ENCODE measurements at regions not wholly inside any gene's neighbourhood (a gene's known extent, or its start where the extent isn't known, plus 50 kb on each side); places are given as distances from the start of the nearest gene placed in this dataset.

GRCh38 chr14:42229294-42229693, 622.6 kb downstream of the LRFN5 start:
- in situ Hi-C loops (cut with HindIII; ENCODE audit: extremely low pct_ligation_motif_present, low pct_unique_long_range_greater_than_20kb): no loop called here
- ChIA-PET CTCF (ENCODE audit: low intra/inter-chr PET ratio, low total read pairs) (no interaction called here), POLR2A (no interaction called here)
- no peak overlapping the region for H3K4me3 ChIP-seq (replicated peaks in 1 of 3; ENCODE audit: insufficient read depth in 1 of 3, low read depth in 2 of 3, low read length in 3 of 3)
- H3K9me3 ChIP-seq (ENCODE audit: low read length): peaks cover 86% of the 10 kb centered on the region
- no peak overlapping the region for H2AFZ ChIP-seq (ENCODE audit: low read length)
- no peak overlapping the region for H3K4me2 ChIP-seq (ENCODE audit: low read depth, low read length)
- no peak for TF ChIP-seq IRX3 (CRISPR knock-in tag; IDR thresholded peaks at IDR 0.05; ENCODE audit: borderline replicate concordance, low read depth)
- no peak for TF ChIP-seq PAX8 (CRISPR knock-in tag; IDR thresholded peaks at IDR 0.05; ENCODE audit: borderline replicate concordance)
- TF ChIP-seq ELF3 (CRISPR knock-in tag; IDR thresholded peaks at IDR 0.05): no peak
- TF ChIP-seq ZNF672 (CRISPR knock-in tag; IDR thresholded peaks at IDR 0.05): no peak
- no peak for TF ChIP-seq HOXD1 (CRISPR knock-in tag; IDR thresholded peaks at IDR 0.05)
- TF ChIP-seq NFE2L1 (CRISPR knock-in tag; IDR thresholded peaks at IDR 0.05; ENCODE audit: borderline replicate concordance): no peak
- TF ChIP-seq, protein P1, sequence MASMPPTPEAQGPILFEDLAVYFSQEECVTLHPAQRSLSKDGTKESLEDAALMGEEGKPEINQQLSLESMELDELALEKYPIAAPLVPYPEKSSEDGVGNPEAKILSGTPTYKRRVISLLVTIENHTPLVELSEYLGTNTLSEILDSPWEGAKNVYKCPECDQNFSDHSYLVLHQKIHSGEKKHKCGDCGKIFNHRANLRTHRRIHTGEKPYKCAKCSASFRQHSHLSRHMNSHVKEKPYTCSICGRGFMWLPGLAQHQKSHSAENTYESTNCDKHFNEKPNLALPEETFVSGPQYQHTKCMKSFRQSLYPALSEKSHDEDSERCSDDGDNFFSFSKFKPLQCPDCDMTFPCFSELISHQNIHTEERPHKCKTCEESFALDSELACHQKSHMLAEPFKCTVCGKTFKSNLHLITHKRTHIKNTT (CRISPR knock-in tag; IDR thresholded peaks at IDR 0.05): no peak
- TF ChIP-seq ZNF101 (CRISPR knock-in tag; IDR thresholded peaks at IDR 0.05; ENCODE audit: borderline replicate concordance, low read depth): no peak
- TF ChIP-seq, protein P2, sequence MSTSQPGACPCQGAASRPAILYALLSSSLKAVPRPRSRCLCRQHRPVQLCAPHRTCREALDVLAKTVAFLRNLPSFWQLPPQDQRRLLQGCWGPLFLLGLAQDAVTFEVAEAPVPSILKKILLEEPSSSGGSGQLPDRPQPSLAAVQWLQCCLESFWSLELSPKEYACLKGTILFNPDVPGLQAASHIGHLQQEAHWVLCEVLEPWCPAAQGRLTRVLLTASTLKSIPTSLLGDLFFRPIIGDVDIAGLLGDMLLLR (CRISPR knock-in tag; IDR thresholded peaks at IDR 0.05): no peak
- TF ChIP-seq FOXJ3 (CRISPR knock-in tag; IDR thresholded peaks at IDR 0.05; ENCODE audit: borderline replicate concordance): no peak
- no peak for TF ChIP-seq TOE1 (CRISPR knock-in tag; IDR thresholded peaks at IDR 0.05)
- TF ChIP-seq ZNF563 (CRISPR knock-in tag; IDR thresholded peaks at IDR 0.05): no peak
- TF ChIP-seq POLR2AphosphoS5 (IDR thresholded peaks at IDR 0.05; ENCODE audit: low read depth, low read length): no peak
- TF ChIP-seq ZNF18 (CRISPR knock-in tag; IDR thresholded peaks at IDR 0.05; ENCODE audit: insufficient replicate concordance): no peak
- TF ChIP-seq, protein P3, sequence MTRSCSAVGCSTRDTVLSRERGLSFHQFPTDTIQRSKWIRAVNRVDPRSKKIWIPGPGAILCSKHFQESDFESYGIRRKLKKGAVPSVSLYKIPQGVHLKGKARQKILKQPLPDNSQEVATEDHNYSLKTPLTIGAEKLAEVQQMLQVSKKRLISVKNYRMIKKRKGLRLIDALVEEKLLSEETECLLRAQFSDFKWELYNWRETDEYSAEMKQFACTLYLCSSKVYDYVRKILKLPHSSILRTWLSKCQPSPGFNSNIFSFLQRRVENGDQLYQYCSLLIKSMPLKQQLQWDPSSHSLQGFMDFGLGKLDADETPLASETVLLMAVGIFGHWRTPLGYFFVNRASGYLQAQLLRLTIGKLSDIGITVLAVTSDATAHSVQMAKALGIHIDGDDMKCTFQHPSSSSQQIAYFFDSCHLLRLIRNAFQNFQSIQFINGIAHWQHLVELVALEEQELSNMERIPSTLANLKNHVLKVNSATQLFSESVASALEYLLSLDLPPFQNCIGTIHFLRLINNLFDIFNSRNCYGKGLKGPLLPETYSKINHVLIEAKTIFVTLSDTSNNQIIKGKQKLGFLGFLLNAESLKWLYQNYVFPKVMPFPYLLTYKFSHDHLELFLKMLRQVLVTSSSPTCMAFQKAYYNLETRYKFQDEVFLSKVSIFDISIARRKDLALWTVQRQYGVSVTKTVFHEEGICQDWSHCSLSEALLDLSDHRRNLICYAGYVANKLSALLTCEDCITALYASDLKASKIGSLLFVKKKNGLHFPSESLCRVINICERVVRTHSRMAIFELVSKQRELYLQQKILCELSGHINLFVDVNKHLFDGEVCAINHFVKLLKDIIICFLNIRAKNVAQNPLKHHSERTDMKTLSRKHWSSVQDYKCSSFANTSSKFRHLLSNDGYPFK (CRISPR knock-in tag; IDR thresholded peaks at IDR 0.05; ENCODE audit: borderline replicate concordance): no peak
- no peak for TF ChIP-seq RCOR2 (CRISPR knock-in tag; IDR thresholded peaks at IDR 0.05)
- no peak for TF ChIP-seq ZNF543 (CRISPR knock-in tag; IDR thresholded peaks at IDR 0.05)
- TF ChIP-seq ZFP36 (IDR thresholded peaks at IDR 0.05; ENCODE audit: borderline replicate concordance, low read depth, low read length, partially characterized antibody): no peak
- no peak overlapping the region for H3K27ac ChIP-seq (ENCODE audit: extremely low read length, insufficient read depth, low read length)
- DNase-seq (ENCODE audit: low spot score): no peak
- H3K79me2 ChIP-seq (ENCODE audit: insufficient read depth, low read length): no peaks in the 10 kb centered on the region
- H3K36me3 ChIP-seq (replicated peaks in 1 of 2; ENCODE audit: control insufficient read depth in 1 of 2, insufficient read depth in 2 of 2, low read length in 2 of 2): no peaks in the 10 kb centered on the region
- no peaks in the 10 kb centered on the region for H3K27me3 ChIP-seq (ENCODE audit: control insufficient read depth in 1 of 2, insufficient read depth in 2 of 2, low read length in 2 of 2)
- BruUV-seq (replicated peaks): no TSS peak
- no peaks in the 10 kb centered on the region for H3K4me1 ChIP-seq (ENCODE audit: insufficient read depth, low read length)
- FAIRE-seq: no peak
- ATAC-seq: peak; percentile 37; the same call in 2 of the 3 replicates
- 7% methylated on average over 6 of the region's 6 CpGs for WGBS (ENCODE audit: low lambda C conversion rate)
- H3K9ac ChIP-seq (ENCODE audit: insufficient read depth, low read depth, low read length): no peak overlapping the region
- intact Hi-C loops (cut with micrococcal nuclease; ENCODE audit: unreplicated experiment): no loop called here
- H4K20me1 ChIP-seq (ENCODE audit: insufficient read depth, low read length): no peaks in the 10 kb centered on the region
